Stimulated activated CD8-positive, alpha-beta memory T cell treated with anti-CD3 and anti-CD28 coated beads, Interleukin-4, amount 100 ng/mL, for 48 hours (primary cell): ENCODE measurements at regions not wholly inside any gene's neighbourhood (a gene's known extent, or its start where the extent isn't known, plus 50 kb on each side); places are given as distances from the start of the nearest gene placed in this dataset.

Experiments
- DNase-seq: peaks from one replicate; pipeline ENCODE4 v3.0.0-alpha.2; 2020

GRCh38 chr10:130471486-130471885 lies 335.3 kb downstream of the GLRX3 start:
- no peak for DNase-seq

- DNase-seq, result no peak
Observed at GRCh38 chr10:130472236-130472635, 336.0 kb downstream of the GLRX3 start.

- DNase-seq, result no peak
Observed at GRCh38 chr10:130474591-130474990, 338.4 kb downstream of the GLRX3 start.

- no peak for DNase-seq
Observed at GRCh38 chr10:130477360-130477759, 341.2 kb downstream of the GLRX3 start.

- no peak for DNase-seq
Observed at GRCh38 chr10:130479146-130479545, 343.0 kb downstream of the GLRX3 start.

GRCh38 chr10:130479926-130480325 lies 343.7 kb downstream of the GLRX3 start:
- no peak for DNase-seq

- DNase-seq, result no peak
Observed at GRCh38 chr10:130480491-130480890, 344.3 kb downstream of the GLRX3 start.

GRCh38 chr10:130481076-130481930 lies 345.1 kb downstream of the GLRX3 start:
- DNase-seq, result no peak

GRCh38 chr10:130481936-130482335 lies 345.7 kb downstream of the GLRX3 start:
- no peak for DNase-seq

GRCh38 chr10:130483691-130484467 lies 347.7 kb downstream of the GLRX3 start:
- no peak for DNase-seq

- DNase-seq, result no peak
Observed at GRCh38 chr10:130484468-130485180, 348.4 kb downstream of the GLRX3 start.

GRCh38 chr10:130485236-130485957 lies 349.2 kb downstream of the GLRX3 start:
- no peak for DNase-seq

- no peak for DNase-seq
Observed at GRCh38 chr10:130485958-130486895, 350.0 kb downstream of the GLRX3 start.

GRCh38 chr10:130486906-130487305 lies 350.7 kb downstream of the GLRX3 start:
- no peak for DNase-seq

- DNase-seq, result no peak
Observed at GRCh38 chr10:130487566-130487965, 351.4 kb downstream of the GLRX3 start.

GRCh38 chr10:130489891-130490290 lies 353.7 kb downstream of the GLRX3 start:
- no peak for DNase-seq

- DNase-seq, result no peak
Observed at GRCh38 chr10:130491011-130491692, 355.0 kb downstream of the GLRX3 start.

- no peak for DNase-seq
Observed at GRCh38 chr10:130491693-130492050, 355.5 kb downstream of the GLRX3 start.

- no peak for DNase-seq
Observed at GRCh38 chr10:130492266-130492934, 356.2 kb downstream of the GLRX3 start.

GRCh38 chr10:130493021-130493420 lies 356.8 kb downstream of the GLRX3 start:
- DNase-seq, result no peak
